HEK293T (cell line): ENCODE measurements at regions not wholly inside any gene's neighbourhood (a gene's known extent, or its start where the extent isn't known, plus 50 kb on each side); places are given as distances from the start of the nearest gene placed in this dataset.

Experiments used
- CTCF ChIA-PET: fragments of 350-600 bp; formaldehyde crosslinking; extraction: SDS; loops from one replicate; lab custom pipeline; 2021; ENCODE audit warnings: antibody characterized with exemption, inconsistent platforms; lab: Yijun Ruan, JAX
- POLR2A ChIA-PET: fragments of 350-600 bp; formaldehyde crosslinking; extraction: SDS; loops from one replicate; lab custom pipeline; 2020; ENCODE audit warnings: antibody characterized with exemption, inconsistent platforms; lab: Yijun Ruan, JAX
- DNase-seq: peaks from one replicate; pipeline ENCODE4 v3.0.0; 2012; ENCODE audit warnings: mixed read lengths; ENCODE audit errors: extremely low spot score
- ARNT ChIP-seq: fragments of 450-650 bp; IDR thresholded peaks from 2 replicates; pipeline ENCODE4 v1.6.1; 2017; ENCODE audit warnings: mild to moderate bottlenecking
- BHLHE40 ChIP-seq: fragments of 450-650 bp; IDR thresholded peaks from 2 replicates; pipeline ENCODE4 v1.6.1; 2016; ENCODE audit warnings: mild to moderate bottlenecking, moderate library complexity, borderline replicate concordance
- CTBP1 ChIP-seq: fragments of 450-650 bp; IDR thresholded peaks from 2 replicates; pipeline ENCODE4 v1.6.1; 2016; ENCODE audit warnings: borderline replicate concordance
- FOXK2 ChIP-seq: fragments of 450-650 bp; IDR thresholded peaks from 2 replicates; pipeline ENCODE4 v1.6.1; 2016; ENCODE audit warnings: mild to moderate bottlenecking
- FOXM1 ChIP-seq: fragments of 450-650 bp; IDR thresholded peaks from 2 replicates; pipeline ENCODE4 v1.6.1; 2017; ENCODE audit warnings: mild to moderate bottlenecking, borderline replicate concordance
- HDGF ChIP-seq: fragments of 450-650 bp; IDR thresholded peaks from 2 replicates; pipeline ENCODE4 v1.6.1; 2017; ENCODE audit warnings: antibody characterized with exemption, borderline replicate concordance
- L3MBTL2 ChIP-seq: fragments of 450-650 bp; conservative IDR thresholded peaks from 2 replicates; pipeline ENCODE4 v1.6.1; 2016; ENCODE audit warnings: mild to moderate bottlenecking
- LEF1 ChIP-seq: fragments of 450-650 bp; IDR thresholded peaks from 2 replicates; pipeline ENCODE4 v1.6.1; 2017; ENCODE audit warnings: mild to moderate bottlenecking, borderline replicate concordance
- NFRKB ChIP-seq: fragments of 450-650 bp; IDR thresholded peaks from 2 replicates; pipeline ENCODE4 v1.6.1; 2016; ENCODE audit warnings: mild to moderate bottlenecking, moderate library complexity
- PKNOX1 ChIP-seq: fragments of 450-650 bp; IDR thresholded peaks from 2 replicates; pipeline ENCODE4 v1.6.1; 2016
- TARDBP ChIP-seq: fragments of 450-650 bp; IDR thresholded peaks from 2 replicates; pipeline ENCODE4 v1.6.1; 2016
- ZNF384 ChIP-seq: fragments of 450-650 bp; IDR thresholded peaks from 2 replicates; pipeline ENCODE4 v1.6.1; 2016

GRCh38 chr3:156608601-156609514, 53.9 kb upstream of the SSR3 start:
- TF ChIP-seq LEF1, result no peak
- no peak for TF ChIP-seq NFRKB
- no peak for DNase-seq
- ChIA-PET POLR2A (no interaction called here), CTCF (no interaction called here)

- ChIA-PET CTCF (no interaction called here), POLR2A (interaction anchor here (1.0 kb wide), 1 partner anchor 11 kb away, joined by 4 read pairs; no protein-coding TSS in a partner anchor)
- no peak for DNase-seq
- TF ChIP-seq HDGF (no peak), BHLHE40 (no peak), CTBP1 (no peak), ARNT (no peak), FOXM1 (no peak), PKNOX1 (no peak), LEF1 (no peak)
Observed at GRCh38 chr3:156606729-156607128, 51.8 kb upstream of the SSR3 start.

DNA sequence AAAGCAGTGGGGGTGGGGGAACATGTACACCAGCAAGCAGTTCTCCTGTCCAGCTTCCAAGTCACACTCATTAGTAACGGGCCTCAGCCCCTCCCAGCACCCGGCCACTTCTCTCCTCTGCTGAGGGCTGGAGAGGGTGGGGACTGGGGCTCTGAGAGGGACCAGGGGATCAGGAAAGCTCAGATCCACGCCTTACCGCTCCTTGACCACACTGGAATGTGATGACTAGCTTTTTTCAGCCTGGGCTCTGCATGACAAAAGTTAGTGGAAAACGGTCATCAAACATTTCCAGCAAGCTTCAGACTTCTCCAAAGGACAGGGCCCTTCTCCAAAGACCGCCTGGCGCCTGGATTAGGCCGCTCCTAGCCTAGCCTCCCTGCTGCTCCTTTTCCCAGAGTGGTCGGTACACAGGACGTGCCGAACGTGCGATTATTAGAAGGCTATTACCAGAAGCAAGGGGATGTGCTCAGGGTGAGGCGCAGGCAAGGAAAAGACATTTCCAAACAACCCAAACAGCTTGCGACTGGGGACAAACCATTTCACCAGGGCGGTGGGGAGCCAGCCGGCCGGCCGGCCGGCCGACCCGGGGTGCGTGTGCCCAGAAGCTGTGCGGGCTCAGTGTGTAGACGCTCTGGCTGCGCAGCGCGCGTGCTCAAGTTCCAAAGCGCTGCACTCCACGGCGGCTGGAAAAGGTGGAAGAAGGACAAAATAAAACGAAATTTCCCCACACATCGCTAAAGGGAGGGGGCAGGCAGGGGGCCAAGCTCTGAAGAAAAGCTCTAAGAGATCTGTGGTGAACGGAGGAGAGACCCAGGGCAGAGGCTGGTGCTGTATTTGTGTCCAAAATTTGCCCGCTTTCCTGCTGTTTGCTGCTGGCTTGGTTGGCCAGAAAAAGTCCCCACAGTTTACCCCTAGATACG, 51.0 kb upstream of the SSR3 start:
- peak; percentile 22 for DNase-seq
- ChIA-PET POLR2A (interaction anchor here (0.8 to 1.0 kb wide), 3 partner anchors 11 to 51 kb away, joined by 3 to 4 read pairs (median 3); partner anchors contain the start of gene SSR3), CTCF (no interaction called here)
- TF ChIP-seq FOXM1 (no peak), TARDBP (no peak), L3MBTL2 (no peak), ZNF384 (no peak), FOXK2 (no peak)

- CTCF ChIA-PET, result no interaction called here
Observed at GRCh38 chr3:156604642-156605144, 49.8 kb upstream of the SSR3 start.

More at GRCh38 chr3:156604642-156605144, 49.8 kb upstream of the SSR3 start:
- no peak for TF ChIP-seq BHLHE40
- TF ChIP-seq PKNOX1, result 0 out of 2 replicates have a peak, but pooled peaks have one; percentile 49
- DNase-seq, result no peak
- POLR2A ChIA-PET, result no interaction called here
